ENCODE measurements at regions not wholly inside any gene's neighbourhood (a gene's known extent, or its start where the extent isn't known, plus 50 kb on each side); places are given as distances from the start of the nearest gene placed in this dataset.
"Not testable (repeated sequence)": the region's sequence is repeated elsewhere in the genome, so short reads cannot be mapped to it uniquely, and the experiment has no call there.

DNA sequence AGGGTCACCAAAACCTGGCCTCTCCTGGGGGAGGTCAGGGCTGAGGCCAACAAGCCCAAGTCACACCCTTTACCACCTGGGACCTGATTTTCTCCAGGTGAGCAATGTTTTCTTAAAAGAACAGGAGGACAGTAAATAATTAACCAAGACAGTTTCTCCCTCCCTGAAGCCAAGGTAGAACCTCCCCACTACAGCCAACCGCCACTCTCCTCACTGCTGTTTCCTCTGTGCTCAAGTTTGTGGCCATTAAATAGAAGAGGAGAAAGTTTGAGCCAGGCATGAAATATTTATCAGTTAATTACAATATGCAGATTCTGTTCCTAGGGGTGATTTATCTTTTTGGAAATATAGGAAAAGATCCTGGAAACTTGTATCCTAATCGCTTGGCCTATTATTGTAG, 150.6 kb upstream of the ANKRD20A1 start:
- H3K4me3 ChIP-seq (ENCODE audit: low read depth, low read length); in situ Hi-C loops (cut with HindIII; ENCODE audit: low sequenced_read_pairs); DNase-seq (ENCODE audit: low read depth, low spot score): not testable (repeated sequence)

DNA sequence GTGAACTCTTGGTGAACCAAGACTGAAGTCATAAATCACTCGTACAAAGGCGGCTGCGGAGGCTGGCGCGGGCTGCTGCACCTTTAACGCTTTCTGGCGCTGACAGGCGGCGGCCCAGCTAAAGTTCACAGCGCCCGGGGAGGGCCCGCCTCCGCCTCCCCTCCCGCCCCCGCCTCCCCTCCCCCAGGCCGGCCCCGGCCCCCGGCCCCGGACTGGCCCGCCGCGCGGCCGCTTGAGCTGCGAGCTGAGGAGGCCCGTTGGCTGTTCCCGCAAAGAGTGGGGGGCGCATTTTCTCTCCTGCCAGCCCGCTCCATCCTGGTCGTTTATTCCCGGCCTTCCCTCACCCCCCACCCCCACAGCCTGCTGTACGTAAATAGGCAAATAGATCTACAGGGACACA, 147.3 kb upstream of the ANKRD20A1 start:
- DNase-seq (ENCODE audit: low read depth, low spot score); H3K4me3 ChIP-seq (ENCODE audit: low read depth, low read length); in situ Hi-C loops (cut with HindIII; ENCODE audit: low sequenced_read_pairs): not testable (repeated sequence)

GRCh38 chr9:67711931-67712330, 146.8 kb upstream of the ANKRD20A1 start:
- DNase-seq (ENCODE audit: low read depth, low spot score); in situ Hi-C loops (cut with HindIII; ENCODE audit: low sequenced_read_pairs); H3K4me3 ChIP-seq (ENCODE audit: low read depth, low read length): not testable (repeated sequence)

DNA sequence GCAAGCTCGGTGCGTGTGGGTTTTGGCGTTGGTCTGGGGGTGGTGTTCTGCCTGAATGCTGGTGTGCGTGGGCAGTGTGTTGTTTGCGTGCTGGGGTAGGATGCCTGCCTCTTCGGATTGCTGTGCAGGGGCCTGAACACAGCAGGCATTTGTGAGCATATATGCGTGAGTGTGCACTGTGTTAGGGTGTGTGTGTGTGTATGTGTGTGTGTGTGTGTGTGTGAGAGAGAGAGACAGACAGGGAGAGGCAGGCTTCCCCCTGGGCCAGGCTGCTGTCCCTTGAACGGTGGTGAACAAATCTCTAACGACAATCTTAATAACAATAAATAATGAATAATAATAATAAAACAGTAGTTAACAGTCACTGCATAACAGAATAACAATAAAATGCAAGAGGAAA, 145.8 kb upstream of the ANKRD20A1 start:
- in situ Hi-C loops (cut with HindIII; ENCODE audit: low sequenced_read_pairs); DNase-seq (ENCODE audit: low read depth, low spot score); H3K4me3 ChIP-seq (ENCODE audit: low read depth, low read length): not testable (repeated sequence)

DNA sequence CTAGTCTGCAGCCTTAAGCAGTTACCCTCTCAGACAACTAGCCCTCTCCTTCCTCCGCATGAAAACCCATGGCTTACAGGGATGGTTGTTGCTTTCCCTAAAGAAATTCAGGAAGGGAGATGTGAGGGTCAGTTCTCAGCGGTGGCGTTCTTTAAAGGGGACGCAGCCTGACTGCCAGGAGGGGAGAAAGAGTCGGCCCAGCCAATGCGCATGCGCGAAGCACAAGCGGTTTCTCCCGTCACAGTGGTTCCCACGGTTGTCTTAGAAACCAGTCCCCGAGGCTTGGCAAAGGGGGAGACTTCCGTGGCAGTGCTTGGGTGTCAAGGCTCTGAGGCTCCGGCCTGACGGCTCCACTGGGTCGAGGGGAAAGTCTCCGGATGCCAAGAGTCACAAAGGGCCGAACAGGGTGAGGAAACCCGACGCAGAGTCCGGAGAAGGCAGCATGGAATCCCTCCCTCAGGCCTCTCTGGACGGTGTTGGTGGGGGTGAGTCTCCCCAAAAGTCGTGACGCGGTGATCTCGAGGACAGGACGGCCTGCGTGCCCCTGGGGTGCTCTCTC, 140.8 kb upstream of the ANKRD20A1 start:
- DNase-seq (ENCODE audit: low read depth, low spot score); H3K4me3 ChIP-seq (ENCODE audit: low read depth, low read length); in situ Hi-C loops (cut with HindIII; ENCODE audit: low sequenced_read_pairs): not testable (repeated sequence)

DNA sequence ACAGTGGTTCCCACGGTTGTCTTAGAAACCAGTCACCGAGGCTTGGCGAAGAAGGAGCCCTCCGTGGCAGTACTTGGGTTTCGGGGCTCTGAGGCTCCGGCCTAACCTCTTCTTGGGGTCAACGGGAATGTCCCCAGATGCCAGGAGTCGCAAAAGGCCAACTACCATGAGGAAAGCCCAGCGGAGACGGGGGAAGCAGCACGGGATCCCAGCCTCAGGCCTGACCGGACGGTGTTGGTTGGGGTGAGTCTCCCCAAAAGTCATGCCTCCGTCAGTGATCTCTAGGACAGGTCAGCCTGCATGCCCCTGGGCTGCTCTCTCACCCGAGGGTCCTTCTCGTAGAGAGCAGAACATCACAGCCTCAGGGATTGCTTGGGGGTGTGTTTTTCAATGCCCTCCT, 138.2 kb upstream of the ANKRD20A1 start:
- H3K4me3 ChIP-seq (ENCODE audit: low read depth, low read length); DNase-seq (ENCODE audit: low read depth, low spot score); in situ Hi-C loops (cut with HindIII; ENCODE audit: low sequenced_read_pairs): not testable (repeated sequence)

DNA sequence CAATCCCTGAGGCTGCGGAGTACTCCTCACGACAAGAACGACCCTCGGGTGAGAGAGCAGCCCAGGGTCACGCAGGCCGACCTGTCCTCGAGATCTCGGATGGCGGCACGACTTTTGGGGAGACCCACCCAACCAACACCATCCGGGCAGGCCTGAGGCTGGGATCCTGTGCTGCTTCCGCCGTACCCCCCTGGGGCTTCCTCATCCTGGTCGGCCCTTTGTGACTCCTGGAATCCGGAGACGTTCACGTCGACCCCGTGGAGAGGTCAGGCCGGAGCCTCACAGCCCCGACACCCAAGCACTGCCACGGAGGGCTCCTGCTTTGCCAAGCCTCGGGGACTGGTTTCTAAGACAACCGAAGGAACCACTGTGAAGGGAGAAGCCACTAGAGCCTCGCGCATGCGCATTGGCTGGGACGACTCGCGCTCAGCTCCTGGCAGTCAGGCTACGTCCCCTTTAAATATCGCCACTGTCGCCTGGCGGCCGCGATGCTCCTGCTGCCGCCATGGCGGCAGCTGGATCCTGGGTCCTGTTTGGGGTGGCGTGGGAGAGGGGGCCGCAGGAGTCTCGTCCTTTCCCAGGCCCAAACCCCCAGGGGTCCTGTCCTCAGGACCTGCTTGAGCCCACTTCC, 136.2 kb upstream of the ANKRD20A1 start:
- in situ Hi-C loops (cut with HindIII; ENCODE audit: low sequenced_read_pairs); H3K4me3 ChIP-seq (ENCODE audit: low read depth, low read length); DNase-seq (ENCODE audit: low read depth, low spot score): not testable (repeated sequence)

- DNase-seq (ENCODE audit: low read depth, low spot score); in situ Hi-C loops (cut with HindIII; ENCODE audit: low sequenced_read_pairs): not testable (repeated sequence)
- peak overlapping the region; percentile 40 for H3K4me3 ChIP-seq (ENCODE audit: low read depth, low read length)
These were observed 135.5 kb upstream of the ANKRD20A1 start for GRCh38 chr9:67723185-67723584.

- in situ Hi-C loops (cut with HindIII; ENCODE audit: low sequenced_read_pairs); H3K4me3 ChIP-seq (ENCODE audit: low read depth, low read length); DNase-seq (ENCODE audit: low read depth, low spot score): not testable (repeated sequence)
These were observed 133.8 kb upstream of the ANKRD20A1 start for GRCh38 chr9:67724885-67725284.

DNA sequence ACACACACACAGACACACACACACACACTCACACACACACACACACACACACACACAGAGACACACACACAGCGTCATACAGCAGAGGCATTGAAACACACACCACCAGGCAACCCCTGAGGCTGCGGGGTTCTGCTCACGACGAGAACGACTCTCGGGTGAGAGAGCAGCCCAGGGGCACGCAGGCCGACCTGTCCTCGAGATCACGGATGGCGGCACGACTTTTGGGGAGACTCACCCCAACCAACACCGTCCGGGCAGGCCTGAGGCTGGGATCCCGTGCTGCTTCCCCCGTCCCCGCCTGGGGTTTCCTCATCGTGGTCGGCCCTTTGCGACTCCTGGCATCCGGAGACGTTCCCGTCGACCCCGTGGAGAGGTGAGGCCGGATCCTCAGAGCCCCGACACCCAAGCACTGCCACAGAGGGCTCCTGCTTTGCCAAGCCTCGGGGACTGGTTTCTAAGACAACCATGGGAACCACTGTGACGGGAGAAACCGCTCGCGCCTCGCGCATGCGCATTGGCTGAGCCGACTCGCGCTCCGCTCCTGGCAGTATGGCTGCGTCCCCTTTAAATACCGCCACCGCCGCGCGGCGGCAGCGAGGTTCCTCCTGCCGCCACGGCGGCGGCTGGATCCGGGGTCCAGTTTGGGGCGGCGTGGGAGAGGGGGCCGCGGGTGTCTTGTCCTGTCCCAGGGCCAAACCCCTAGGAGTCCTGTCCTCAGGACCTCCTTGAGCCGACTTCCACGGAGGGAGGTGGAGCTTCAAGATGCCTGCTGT, 132.3 kb upstream of the ANKRD20A1 start:
- DNase-seq (ENCODE audit: low read depth, low spot score) = not testable (repeated sequence)

GRCh38 chr9:67763133-67763532, 95.6 kb upstream of the ANKRD20A1 start:
- in situ Hi-C loops (cut with HindIII; ENCODE audit: low sequenced_read_pairs); H3K4me3 ChIP-seq (ENCODE audit: low read depth, low read length); DNase-seq (ENCODE audit: low read depth, low spot score): not testable (repeated sequence)

More for the DNA sequence above, 132.3 kb upstream of the ANKRD20A1 start:
- peak overlapping the region; percentile 23 for H3K4me3 ChIP-seq (ENCODE audit: low read depth, low read length)
- in situ Hi-C loops (cut with HindIII; ENCODE audit: low sequenced_read_pairs) = not testable (repeated sequence)

- H3K4me3 ChIP-seq (ENCODE audit: low read depth, low read length); in situ Hi-C loops (cut with HindIII; ENCODE audit: low sequenced_read_pairs); DNase-seq (ENCODE audit: low read depth, low spot score): not testable (repeated sequence)
These were observed 86.9 kb upstream of the ANKRD20A1 start for GRCh38 chr9:67771807-67772206.

GRCh38 chr9:67800170-67800569, 58.6 kb upstream of the ANKRD20A1 start:
- in situ Hi-C loops (cut with HindIII; ENCODE audit: low sequenced_read_pairs); DNase-seq (ENCODE audit: low read depth, low spot score): not testable (repeated sequence)

More at GRCh38 chr9:67800170-67800569, 58.6 kb upstream of the ANKRD20A1 start:
- not testable (repeated sequence) for H3K4me3 ChIP-seq (ENCODE audit: low read depth, low read length)

Measured in astrocyte of the spinal cord (primary cell).